SK-N-DZ (cell line): ENCODE measurements at regions not wholly inside any gene's neighbourhood (a gene's known extent, or its start where the extent isn't known, plus 50 kb on each side); places are given as distances from the start of the nearest gene placed in this dataset.

ENCODE experiments used
- DNase-seq: peaks from one replicate; pipeline ENCODE4 v3.0.0-alpha.2; 2015; ENCODE audit warnings: low spot score
- small RNA-seq, 2 experiments: library from RNA; depleted of rRNA; stranded (forward); fragments of <200 nt; gene quantifications; one replicate each; pipeline ENCODE3, GENCODE V24; 2014

DNA sequence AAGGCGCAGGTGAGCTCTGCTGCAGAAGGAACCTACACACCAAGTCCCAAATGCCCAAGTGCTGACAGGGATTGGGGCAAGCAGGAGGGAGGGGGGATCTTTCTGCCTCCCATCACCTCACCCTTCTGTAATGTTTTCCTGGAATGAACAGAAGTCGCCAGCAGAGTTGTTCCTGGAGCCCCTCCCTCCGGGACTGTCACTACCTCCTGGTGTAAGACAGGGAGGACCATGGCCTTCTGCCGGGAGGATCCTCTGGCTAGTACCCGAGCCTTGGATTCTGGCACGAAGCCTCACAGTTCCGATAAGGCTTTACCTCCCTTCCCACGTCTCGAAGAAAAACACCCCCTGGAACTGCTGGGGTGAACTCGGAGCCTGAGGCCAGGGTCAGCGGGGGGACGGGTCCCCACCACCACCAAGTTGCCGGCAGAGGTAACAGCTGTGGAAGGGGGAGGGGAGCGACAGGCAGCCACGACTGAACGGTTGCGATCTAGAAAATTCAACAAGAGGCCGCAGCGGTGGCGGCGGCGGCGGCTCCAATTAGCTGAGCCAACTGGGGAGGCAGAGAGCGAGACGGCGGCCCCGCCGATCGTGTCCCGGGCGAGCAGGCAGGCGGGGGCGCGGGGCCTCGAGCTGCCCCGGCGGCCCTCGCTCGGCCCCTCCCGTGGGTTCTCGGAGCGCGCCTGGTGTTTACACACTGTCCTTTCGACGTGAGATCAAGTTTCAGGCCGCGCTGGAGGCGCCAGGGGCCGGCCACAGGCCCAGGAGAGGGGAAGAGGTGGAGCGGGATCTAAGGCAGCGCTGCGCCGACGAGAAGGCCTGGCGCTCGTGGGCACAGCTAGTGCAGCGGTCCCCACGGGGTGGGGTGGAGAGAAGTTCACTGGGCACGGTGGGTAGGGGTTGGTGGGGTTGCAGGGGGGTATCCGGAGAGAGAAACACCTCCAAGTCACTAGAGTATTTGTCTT is 53.7 kb upstream of the BCOR start:
- DNase-seq = no peak

DNA sequence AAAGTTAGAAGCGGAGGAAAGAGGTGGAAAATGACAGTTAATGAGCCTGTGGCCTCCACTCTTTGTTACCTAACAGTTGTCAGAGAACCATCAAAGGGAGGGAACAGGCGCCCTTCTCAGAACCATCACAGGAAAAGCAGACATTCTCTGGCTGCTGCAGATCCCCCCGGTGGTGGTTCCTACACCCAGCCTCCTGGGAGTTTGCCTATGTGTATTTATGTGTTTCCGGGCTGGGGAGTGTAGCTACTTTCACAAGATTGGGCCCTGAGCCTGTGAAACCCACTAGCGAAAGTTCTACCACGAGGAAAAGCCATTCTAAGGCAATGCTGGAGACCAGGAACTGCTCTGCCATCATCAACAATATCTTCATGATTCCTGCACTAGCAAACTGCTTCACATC is 52.7 kb upstream of the BCOR start:
- no peak for DNase-seq

DNA sequence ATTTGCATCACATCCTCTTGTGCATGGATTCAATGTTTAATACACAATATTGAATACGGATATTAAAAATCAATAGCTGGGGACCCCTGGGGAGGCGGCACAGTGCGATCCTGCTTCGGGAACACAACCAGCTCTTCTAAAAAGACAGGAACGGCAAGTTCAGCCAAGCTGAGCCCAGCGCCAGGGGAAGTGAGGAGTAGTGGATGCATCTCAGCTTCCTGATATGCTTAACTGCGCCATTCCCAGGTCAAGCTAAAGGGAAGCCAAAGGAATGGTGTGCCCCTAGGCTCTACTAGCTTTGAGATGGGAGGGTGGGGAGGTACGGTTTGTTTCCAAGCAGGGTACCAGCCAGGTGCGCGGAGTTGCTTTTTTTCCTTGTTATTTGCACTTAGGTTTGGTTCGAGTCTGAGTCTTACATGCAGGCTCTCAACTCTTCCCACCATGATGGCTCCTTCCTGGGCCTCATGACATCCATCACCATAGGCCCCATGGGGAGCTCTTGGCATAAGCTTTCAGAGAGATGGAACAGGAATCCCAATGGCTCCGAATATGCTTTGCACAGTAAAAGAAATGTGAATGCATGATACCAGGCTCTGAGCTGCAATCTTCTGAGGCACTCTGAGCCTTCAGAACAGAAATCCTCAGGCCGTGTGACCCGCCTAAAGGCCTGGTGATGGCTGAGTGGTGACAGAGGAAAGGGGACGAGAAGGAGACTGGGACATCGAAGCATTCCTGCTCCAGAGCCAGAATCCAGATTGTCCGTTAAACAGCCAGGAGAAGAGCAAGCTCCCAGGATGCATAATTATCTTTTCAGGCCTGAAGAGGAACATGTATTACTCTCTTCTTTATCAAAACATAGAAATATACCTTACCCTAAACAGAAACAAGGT is 51.8 kb upstream of the BCOR start:
- no peak for DNase-seq

DNA sequence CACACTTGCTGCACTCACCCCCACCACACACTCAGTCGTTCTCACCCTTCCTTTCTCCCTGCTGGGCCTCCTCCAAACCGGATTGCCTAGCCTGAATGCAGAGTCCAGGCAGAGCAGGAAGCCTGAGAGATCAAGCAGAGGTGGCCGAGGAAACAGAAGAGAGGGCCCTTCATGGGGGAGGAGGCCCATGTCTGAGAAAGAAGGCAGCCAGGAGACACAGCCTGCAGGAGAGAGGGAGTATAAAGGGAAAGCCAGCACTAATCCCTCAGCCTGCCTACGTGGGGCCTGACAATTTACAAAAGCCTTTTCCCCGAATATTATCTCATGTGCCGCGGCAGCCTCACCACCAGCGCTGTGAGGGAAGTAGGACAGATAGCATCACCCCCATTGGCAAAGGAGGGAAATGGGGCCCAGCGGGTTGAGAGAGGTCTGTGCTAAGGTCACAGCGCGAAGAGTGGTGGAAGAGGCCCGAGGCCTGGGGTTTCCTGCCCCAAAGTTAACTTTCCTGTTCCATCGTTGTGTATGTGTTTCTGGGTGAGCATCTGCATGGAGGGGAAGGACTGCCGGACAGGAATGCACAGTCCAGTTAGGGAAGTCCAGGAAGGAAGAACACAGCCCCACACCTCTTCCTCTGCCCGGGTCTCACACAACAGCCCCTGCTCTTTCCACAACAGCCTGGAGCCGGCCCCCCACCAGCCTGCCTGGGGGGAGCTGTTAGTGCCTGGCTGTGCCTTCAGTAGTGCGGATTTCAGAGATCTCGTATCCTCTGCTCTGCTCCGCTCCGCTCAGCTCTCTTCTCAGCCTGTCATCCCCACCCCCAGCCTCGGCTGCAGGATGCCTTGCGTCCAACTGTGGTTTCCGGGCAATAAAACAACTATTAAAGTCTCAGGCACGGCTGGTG is 50.9 kb upstream of the BCOR start:
- DNase-seq = no peak

DNA sequence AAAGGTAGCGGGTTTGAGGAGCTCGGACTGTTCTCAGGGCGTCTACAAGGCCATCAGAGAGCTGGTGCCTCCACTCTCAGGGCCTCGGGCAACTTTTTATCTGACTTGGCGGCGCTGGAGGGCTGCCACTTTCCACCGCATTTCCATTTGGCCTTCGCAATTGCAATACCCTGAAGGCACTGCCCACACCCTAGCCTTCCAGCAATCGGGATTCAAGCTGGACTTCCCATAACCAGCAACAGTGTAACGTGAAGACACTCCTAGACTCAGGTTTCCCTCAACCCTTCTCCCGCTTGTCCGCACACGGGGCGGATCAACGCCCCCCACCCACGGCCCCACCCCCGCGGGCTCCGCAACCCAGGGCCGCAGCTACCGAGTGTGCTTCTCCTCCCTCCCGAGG is 50.2 kb upstream of the BCOR start:
- DNase-seq = no peak

Small RNAs in the stretch of these regions (small RNA-seq; reads per million reads assigned to genes)
- 0 reads per million in 2 experiments for gene RF00019
